ENCODE measurements at regions not wholly inside any gene's neighbourhood (a gene's known extent, or its start where the extent isn't known, plus 50 kb on each side); places are given as distances from the start of the nearest gene placed in this dataset.
"Not testable (repeated sequence)": the region's sequence is repeated elsewhere in the genome, so short reads cannot be mapped to it uniquely, and the experiment has no call there.

GRCh38 chr20:51924509-51924908 is 122.2 kb upstream of the SALL4 start:
- no peak for DNase-seq (ENCODE audit: low read depth in 2 of 2)

- DNase-seq (ENCODE audit: low read depth in 2 of 2): no peak
These were observed 121.3 kb upstream of the SALL4 start for GRCh38 chr20:51923633-51924032.

GRCh38 chr20:51922812-51923211 is 120.5 kb upstream of the SALL4 start:
- DNase-seq (ENCODE audit: low read depth in 2 of 2): not testable (repeated sequence)

GRCh38 chr20:51918561-51918960 is 116.2 kb upstream of the SALL4 start:
- no peak for DNase-seq (ENCODE audit: low read depth in 2 of 2)

- no peak for DNase-seq (ENCODE audit: low read depth in 2 of 2)
These were observed 115.7 kb upstream of the SALL4 start for GRCh38 chr20:51917886-51918535.

- no peak for DNase-seq (ENCODE audit: low read depth in 2 of 2)
These were observed 113.9 kb upstream of the SALL4 start for GRCh38 chr20:51916244-51916643.

- DNase-seq (ENCODE audit: low read depth in 2 of 2): no peak
These were observed 112.4 kb upstream of the SALL4 start for GRCh38 chr20:51914758-51915157.

- no peak for DNase-seq (ENCODE audit: low read depth in 2 of 2)
These were observed 108.2 kb upstream of the SALL4 start for GRCh38 chr20:51910321-51911050.

- DNase-seq (ENCODE audit: low read depth in 2 of 2): no peak
These were observed 104.4 kb upstream of the SALL4 start for GRCh38 chr20:51906679-51907078.

- DNase-seq (ENCODE audit: low read depth in 2 of 2): no peak
These were observed 103.7 kb upstream of the SALL4 start for GRCh38 chr20:51906049-51906448.

GRCh38 chr20:51902933-51903332 is 100.6 kb upstream of the SALL4 start:
- no peak for DNase-seq (ENCODE audit: low read depth in 2 of 2)

GRCh38 chr20:51900443-51900842 is 98.1 kb upstream of the SALL4 start:
- DNase-seq (ENCODE audit: low read depth in 2 of 2): no peak

GRCh38 chr20:51899674-51900073 is 97.4 kb upstream of the SALL4 start:
- no peak for DNase-seq (ENCODE audit: low read depth in 2 of 2)

- no peak for DNase-seq (ENCODE audit: low read depth in 2 of 2)
These were observed 96.5 kb upstream of the SALL4 start for GRCh38 chr20:51898788-51899187.

- DNase-seq (ENCODE audit: low read depth in 2 of 2): no peak
These were observed 92.3 kb upstream of the SALL4 start for GRCh38 chr20:51894619-51895018.

GRCh38 chr20:51894201-51894600 is 91.9 kb upstream of the SALL4 start:
- no peak for DNase-seq (ENCODE audit: low read depth in 2 of 2)

GRCh38 chr20:51893723-51894122 is 91.4 kb upstream of the SALL4 start:
- DNase-seq (ENCODE audit: low read depth in 2 of 2): no peak

- no peak for DNase-seq (ENCODE audit: low read depth in 2 of 2)
These were observed 87.7 kb upstream of the SALL4 start for GRCh38 chr20:51890003-51890402.

GRCh38 chr20:51889466-51889865 is 87.1 kb upstream of the SALL4 start:
- no peak for DNase-seq (ENCODE audit: low read depth in 2 of 2)

- no peak for DNase-seq (ENCODE audit: low read depth in 2 of 2)
These were observed 86.0 kb upstream of the SALL4 start for GRCh38 chr20:51888291-51888690.

GRCh38 chr20:51886891-51887608 is 84.7 kb upstream of the SALL4 start:
- DNase-seq (ENCODE audit: low read depth in 2 of 2): no peak

GRCh38 chr20:51886341-51886740 is 84.0 kb upstream of the SALL4 start:
- no peak for DNase-seq (ENCODE audit: low read depth in 2 of 2)

GRCh38 chr20:51884561-51884960 is 82.2 kb upstream of the SALL4 start:
- DNase-seq (ENCODE audit: low read depth in 2 of 2): no peak

All from stimulated activated CD8-positive, alpha-beta memory T cell treated with anti-CD3 and anti-CD28 coated beads, Interleukin-7, amount 100 ng/mL, for 4 hours (primary cell).